Activated T-cell treated with anti-CD3 and anti-CD28 coated beads for 1 hour (primary cell): ENCODE measurements at regions not wholly inside any gene's neighbourhood (a gene's known extent, or its start where the extent isn't known, plus 50 kb on each side); places are given as distances from the start of the nearest gene placed in this dataset.
"Not testable (repeated sequence)": the region's sequence is repeated elsewhere in the genome, so short reads cannot be mapped to it uniquely, and the experiment has no call there.

Experiments used
- DNase-seq: peaks from one replicate; pipeline ENCODE4 v3.0.0-alpha.2; 2020; ENCODE audit warnings: low read depth

GRCh38 chr6:43998592-43999243 is 128.5 kb downstream of the MRPL14 start:
- not testable (repeated sequence) for DNase-seq

GRCh38 chr6:43997990-43998585 is 129.2 kb downstream of the MRPL14 start:
- DNase-seq: not testable (repeated sequence)

- no peak for DNase-seq
These were observed 129.9 kb downstream of the MRPL14 start for GRCh38 chr6:43997345-43997677.

- no peak for DNase-seq
These were observed 130.5 kb downstream of the MRPL14 start for GRCh38 chr6:43996618-43997344.

GRCh38 chr6:43995137-43995536 is 132.1 kb downstream of the MRPL14 start:
- DNase-seq: no peak

GRCh38 chr6:43993881-43994523 is 133.2 kb downstream of the MRPL14 start:
- no peak for DNase-seq

- DNase-seq: no peak
These were observed 134.2 kb downstream of the MRPL14 start for GRCh38 chr6:43992783-43993644.

- no peak for DNase-seq
These were observed 135.1 kb downstream of the MRPL14 start for GRCh38 chr6:43992126-43992663.

GRCh38 chr6:43990627-43991619 is 136.3 kb downstream of the MRPL14 start:
- no peak for DNase-seq

- no peak for DNase-seq
These were observed 137.0 kb downstream of the MRPL14 start for GRCh38 chr6:43990275-43990626.

GRCh38 chr6:43989581-43990146 is 137.6 kb downstream of the MRPL14 start:
- no peak for DNase-seq

- DNase-seq: no peak
These were observed 138.5 kb downstream of the MRPL14 start for GRCh38 chr6:43988801-43989200.

- no peak for DNase-seq
These were observed 139.3 kb downstream of the MRPL14 start for GRCh38 chr6:43987838-43988439.

- DNase-seq: no peak
These were observed 141.0 kb downstream of the MRPL14 start for GRCh38 chr6:43986177-43986825.

- DNase-seq: no peak
These were observed 141.9 kb downstream of the MRPL14 start for GRCh38 chr6:43985329-43985728.

- DNase-seq: no peak
These were observed 142.6 kb downstream of the MRPL14 start for GRCh38 chr6:43984442-43985321.

GRCh38 chr6:43983632-43984031 is 143.6 kb downstream of the MRPL14 start:
- DNase-seq: no peak

- DNase-seq: no peak
These were observed 144.1 kb downstream of the MRPL14 start for GRCh38 chr6:43983191-43983590.
